AG09309 (cell line): ENCODE measurements at regions not wholly inside any gene's neighbourhood (a gene's known extent, or its start where the extent isn't known, plus 50 kb on each side); places are given as distances from the start of the nearest gene placed in this dataset.

Source experiments
- DNase-seq: peaks from one replicate; pipeline ENCODE4 v3.0.0-alpha.2; 2010; ENCODE audit warnings: low read depth
- H3K4me3 ChIP-seq: 2 replicates; pipeline ENCODE4 v1.5.1; 2011; ENCODE audit warnings: mild to moderate bottlenecking, low read depth, low read length, moderate library complexity; ENCODE audit not compliant: control insufficient read depth
- TF ChIP-seq, protein P1 (sequence below): IDR thresholded peaks from 2 replicates; pipeline ENCODE4 v1.5.1; 2011; ENCODE audit warnings: mild to moderate bottlenecking, low read depth, low read length, inconsistent platforms; ENCODE audit not compliant: insufficient read depth, control insufficient read depth; ENCODE audit errors: missing control alignments

DNA sequence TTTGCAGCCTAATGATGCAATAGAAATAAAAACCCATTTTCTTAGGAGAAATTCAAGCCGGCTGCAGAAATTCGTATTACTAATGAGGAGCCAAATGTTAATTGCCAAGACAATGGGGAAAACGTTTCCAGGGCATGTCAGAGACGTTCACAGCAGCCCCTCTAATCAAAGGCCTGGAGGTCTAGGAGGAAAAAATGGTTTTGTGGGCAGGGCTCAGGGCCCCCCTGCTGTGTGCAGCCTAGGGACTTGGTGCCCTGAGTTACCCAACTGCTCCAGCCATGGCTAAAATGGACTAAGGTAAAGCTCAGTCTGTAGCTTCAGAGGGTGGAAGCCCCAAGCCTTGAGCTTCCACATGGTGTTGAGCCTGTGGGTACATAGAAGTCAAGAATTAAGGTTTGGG, 461.4 kb downstream of the FAT4 start:
- TF ChIP-seq, protein P1, sequence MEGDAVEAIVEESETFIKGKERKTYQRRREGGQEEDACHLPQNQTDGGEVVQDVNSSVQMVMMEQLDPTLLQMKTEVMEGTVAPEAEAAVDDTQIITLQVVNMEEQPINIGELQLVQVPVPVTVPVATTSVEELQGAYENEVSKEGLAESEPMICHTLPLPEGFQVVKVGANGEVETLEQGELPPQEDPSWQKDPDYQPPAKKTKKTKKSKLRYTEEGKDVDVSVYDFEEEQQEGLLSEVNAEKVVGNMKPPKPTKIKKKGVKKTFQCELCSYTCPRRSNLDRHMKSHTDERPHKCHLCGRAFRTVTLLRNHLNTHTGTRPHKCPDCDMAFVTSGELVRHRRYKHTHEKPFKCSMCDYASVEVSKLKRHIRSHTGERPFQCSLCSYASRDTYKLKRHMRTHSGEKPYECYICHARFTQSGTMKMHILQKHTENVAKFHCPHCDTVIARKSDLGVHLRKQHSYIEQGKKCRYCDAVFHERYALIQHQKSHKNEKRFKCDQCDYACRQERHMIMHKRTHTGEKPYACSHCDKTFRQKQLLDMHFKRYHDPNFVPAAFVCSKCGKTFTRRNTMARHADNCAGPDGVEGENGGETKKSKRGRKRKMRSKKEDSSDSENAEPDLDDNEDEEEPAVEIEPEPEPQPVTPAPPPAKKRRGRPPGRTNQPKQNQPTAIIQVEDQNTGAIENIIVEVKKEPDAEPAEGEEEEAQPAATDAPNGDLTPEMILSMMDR: no peak
- DNase-seq: no peak

DNA sequence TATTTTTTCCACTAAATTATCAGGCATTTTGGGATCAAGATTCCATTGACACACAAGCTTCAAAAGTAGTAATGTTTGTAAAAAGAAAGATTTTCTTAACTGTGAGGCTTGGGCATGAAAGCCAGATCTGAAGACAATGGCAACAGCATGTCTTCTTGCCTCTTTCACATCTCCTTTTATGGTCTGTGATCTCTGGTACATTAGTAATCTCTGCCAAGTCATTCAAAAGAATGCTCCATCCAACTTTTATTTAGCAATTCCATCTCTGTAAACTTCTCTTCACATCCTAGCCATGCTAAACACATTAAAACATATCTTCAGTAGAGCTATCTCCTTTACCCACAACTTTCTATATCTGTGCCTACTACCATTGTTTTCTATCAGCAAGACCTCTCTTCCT, 465.4 kb downstream of the FAT4 start:
- DNase-seq: no peak
- TF ChIP-seq, protein P1: no peak
- no peak overlapping the region for H3K4me3 ChIP-seq

More for the DNA sequence above, 461.4 kb downstream of the FAT4 start:
- H3K4me3 ChIP-seq: no peak overlapping the region

DNA sequence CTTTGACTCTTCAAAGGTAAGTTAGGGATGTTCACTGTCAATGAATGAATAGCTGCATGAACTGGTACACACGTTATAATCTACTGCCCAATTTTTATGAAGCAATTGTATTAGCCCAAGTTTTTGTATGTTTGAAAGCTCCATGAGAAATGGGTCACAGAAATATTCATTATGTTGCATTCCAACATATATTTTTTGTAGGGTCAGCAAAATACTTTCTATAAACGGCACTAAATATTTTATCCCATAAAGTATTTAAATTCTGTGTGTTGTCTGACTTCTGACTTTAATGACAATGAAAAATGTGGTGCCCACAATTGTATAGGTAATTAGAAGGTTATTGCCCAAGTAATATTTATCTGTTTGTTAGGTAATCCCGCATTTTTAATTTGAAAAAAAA, 466.0 kb downstream of the FAT4 start:
- TF ChIP-seq, protein P1: no peak
- H3K4me3 ChIP-seq: no peak overlapping the region
- DNase-seq: no peak

DNA sequence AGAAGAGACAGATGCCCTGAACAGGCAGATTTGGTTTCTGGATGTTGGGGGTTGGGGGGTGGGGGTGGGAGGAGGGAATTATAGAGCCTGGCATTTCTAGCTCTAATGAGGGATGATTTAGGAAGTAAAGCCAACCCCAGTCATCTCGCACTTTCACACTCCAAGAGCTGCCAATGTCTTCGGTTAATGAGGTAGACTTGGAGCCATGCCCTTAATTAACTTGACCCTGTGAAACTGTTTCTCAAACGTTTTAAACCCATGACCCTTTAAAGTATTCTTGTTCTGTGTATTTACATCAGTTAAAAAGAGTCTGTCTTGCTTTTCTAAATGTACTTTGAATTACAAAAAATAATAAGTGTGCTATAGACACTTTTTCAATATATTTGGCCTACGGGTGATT, 466.9 kb downstream of the FAT4 start:
- TF ChIP-seq, protein P1: no peak
- H3K4me3 ChIP-seq: no peak overlapping the region
- no peak for DNase-seq

DNA sequence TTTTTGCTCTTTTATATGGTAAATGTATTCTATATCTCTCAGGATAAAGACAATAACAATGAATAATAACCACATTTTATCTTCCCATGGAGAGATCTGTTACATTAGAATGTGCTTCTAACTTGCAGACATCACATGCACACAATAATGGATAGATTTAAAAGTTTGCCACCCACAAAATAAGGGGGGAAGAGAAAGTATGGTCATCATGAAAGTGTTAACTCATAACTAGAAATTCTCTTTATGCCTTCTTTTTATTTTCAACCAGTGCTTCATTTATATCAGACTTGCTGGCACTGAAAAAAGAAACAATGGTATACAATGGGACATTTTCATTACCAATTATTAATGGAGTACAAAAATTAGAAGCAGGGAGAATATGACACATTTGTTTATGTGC, 470.0 kb downstream of the FAT4 start:
- TF ChIP-seq, protein P1: no peak
- H3K4me3 ChIP-seq: no peak overlapping the region
- DNase-seq: no peak

DNA sequence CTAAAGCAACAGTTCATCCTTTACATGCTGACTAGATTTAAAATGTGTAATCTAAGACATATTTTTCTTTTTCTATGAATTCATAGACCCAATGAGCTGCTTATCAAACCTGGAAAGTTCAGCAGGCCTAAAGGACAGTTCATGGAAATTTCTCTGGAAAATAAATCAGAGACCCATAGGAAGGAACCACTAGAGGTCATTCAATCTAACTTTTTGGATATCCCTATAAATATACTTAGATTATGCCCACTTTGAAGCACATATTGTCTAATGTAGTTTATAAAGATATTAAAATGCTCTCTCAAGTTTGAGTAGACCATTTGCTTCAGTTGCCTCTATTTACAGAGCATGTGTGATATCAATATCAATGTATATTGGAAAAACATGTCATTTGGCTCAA, 473.0 kb downstream of the FAT4 start:
- no peak for DNase-seq
- TF ChIP-seq, protein P1: no peak
- H3K4me3 ChIP-seq: no peak overlapping the region

DNA sequence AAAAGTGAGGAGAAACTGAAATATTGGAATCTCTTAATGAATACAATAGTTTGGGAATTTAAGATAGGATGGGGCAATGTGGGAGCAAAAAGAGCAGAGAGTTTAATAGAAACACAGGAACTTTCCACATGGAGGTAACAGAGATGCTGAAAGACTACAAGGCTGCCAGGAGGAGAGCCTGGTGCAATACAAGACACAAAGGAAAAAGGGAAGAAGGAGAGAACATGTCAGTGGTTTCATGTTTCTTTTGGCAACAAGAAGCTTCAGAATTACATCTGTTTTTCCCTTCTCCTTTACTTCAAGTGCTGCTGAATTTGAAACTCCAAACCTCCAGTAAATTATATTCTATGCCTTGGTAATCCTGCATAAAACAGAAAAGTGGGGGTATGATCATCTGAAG, 474.3 kb downstream of the FAT4 start:
- DNase-seq: no peak
- TF ChIP-seq, protein P1: no peak
- H3K4me3 ChIP-seq: no peak overlapping the region
